OCI-LY1 (cell line): ENCODE measurements at regions not wholly inside any gene's neighbourhood (a gene's known extent, or its start where the extent isn't known, plus 50 kb on each side); places are given as distances from the start of the nearest gene placed in this dataset.

Source experiments
- H2AFZ ChIP-seq: fragments of 200-600 bp; sonication (generic), shearing (Covaris generic); 2 replicates; pipeline ENCODE4 v1.6.0; 2014; ENCODE audit warnings: antibody characterized with exemption, mild to moderate bottlenecking, low read length
- H3F3A ChIP-seq: fragments of 200-600 bp; sonication (generic), shearing (Covaris generic); 2 replicates; pipeline ENCODE4 v1.6.0; 2014; ENCODE audit warnings: mild to moderate bottlenecking, antibody characterized with exemption, low read length, moderate library complexity; ENCODE audit not compliant: insufficient read depth
- H3K27ac ChIP-seq: fragments of 200-600 bp; sonication (generic); 2 replicates; pipeline ENCODE4 v1.5.1; 2014; ENCODE audit warnings: low read length, mixed run types, mild to moderate bottlenecking, low read depth; ENCODE audit not compliant: poor library complexity, severe bottlenecking
- H3K27me3 ChIP-seq: fragments of 200-600 bp; sonication (generic); 2 replicates; pipeline ENCODE4 v1.6.0; 2014; ENCODE audit warnings: antibody characterized with exemption, mild to moderate bottlenecking, low read length, moderate library complexity; ENCODE audit not compliant: insufficient read depth
- H3K36me3 ChIP-seq: fragments of 200-600 bp; sonication (generic); 2 replicates; pipeline ENCODE4 v1.6.1; 2014; ENCODE audit warnings: mild to moderate bottlenecking, antibody characterized with exemption, low read length, moderate library complexity, mixed read lengths; ENCODE audit not compliant: insufficient read depth
- H3K4me1 ChIP-seq: fragments of 200-600 bp; sonication (generic); 2 replicates; pipeline ENCODE4 v1.5.1; 2014; ENCODE audit warnings: mild to moderate bottlenecking, low read length, moderate library complexity; ENCODE audit not compliant: insufficient read depth, severe bottlenecking
- H3K4me2 ChIP-seq: fragments of 200-600 bp; sonication (generic), shearing (Covaris generic); 2 replicates; pipeline ENCODE4 v1.6.1; 2014; ENCODE audit warnings: low read length
- H3K4me3 ChIP-seq: fragments of 200-600 bp; sonication (generic); 2 replicates; pipeline ENCODE4 v1.5.1; 2014; ENCODE audit warnings: low read length, low read depth, mild to moderate bottlenecking, mixed read lengths; ENCODE audit not compliant: poor library complexity, severe bottlenecking
- H3K79me2 ChIP-seq: fragments of 200-600 bp; shearing (Covaris generic); 2 replicates; pipeline ENCODE4 v1.6.1; 2016; ENCODE audit warnings: mixed run types, low read length, mixed read lengths; ENCODE audit not compliant: insufficient read depth
- H3K9ac ChIP-seq: fragments of 200-600 bp; sonication (generic), shearing (Covaris generic); 2 replicates; pipeline ENCODE4 v1.6.1; 2014; ENCODE audit warnings: mild to moderate bottlenecking, low read length, mixed read lengths
- H3K9me2 ChIP-seq: fragments of 200-600 bp; sonication (generic), shearing (Covaris generic); 2 replicates; pipeline ENCODE4 v1.6.1; 2014; ENCODE audit warnings: low read depth, mild to moderate bottlenecking, low read length, mixed read lengths
- H3K9me3 ChIP-seq: fragments of 200-600 bp; shearing (Covaris generic); 2 replicates; pipeline ENCODE4 v1.6.1; 2014; ENCODE audit warnings: low read length, mixed read lengths
- H4K20me1 ChIP-seq: fragments of 200-600 bp; sonication (generic), shearing (Covaris generic); 2 replicates; pipeline ENCODE4 v1.6.0; 2016; ENCODE audit warnings: mild to moderate bottlenecking, low read length; ENCODE audit not compliant: insufficient read depth
- EZH2 ChIP-seq: fragments of 200-600 bp; sonication (generic), shearing (Covaris generic); IDR thresholded peaks from 2 replicates; pipeline ENCODE4 v1.8.0; 2017; ENCODE audit warnings: borderline replicate concordance, mixed run types, mild to moderate bottlenecking, antibody characterized with exemption, low read length, moderate library complexity, mixed read lengths
- TF ChIP-seq, protein P1 (sequence below): fragments of 200-600 bp; sonication (generic), shearing (Covaris generic); IDR thresholded peaks from 2 replicates; pipeline ENCODE4 v1.5.1; 2017; ENCODE audit warnings: mild to moderate bottlenecking, antibody characterized with exemption, low read length, moderate library complexity, mixed read lengths

DNA sequence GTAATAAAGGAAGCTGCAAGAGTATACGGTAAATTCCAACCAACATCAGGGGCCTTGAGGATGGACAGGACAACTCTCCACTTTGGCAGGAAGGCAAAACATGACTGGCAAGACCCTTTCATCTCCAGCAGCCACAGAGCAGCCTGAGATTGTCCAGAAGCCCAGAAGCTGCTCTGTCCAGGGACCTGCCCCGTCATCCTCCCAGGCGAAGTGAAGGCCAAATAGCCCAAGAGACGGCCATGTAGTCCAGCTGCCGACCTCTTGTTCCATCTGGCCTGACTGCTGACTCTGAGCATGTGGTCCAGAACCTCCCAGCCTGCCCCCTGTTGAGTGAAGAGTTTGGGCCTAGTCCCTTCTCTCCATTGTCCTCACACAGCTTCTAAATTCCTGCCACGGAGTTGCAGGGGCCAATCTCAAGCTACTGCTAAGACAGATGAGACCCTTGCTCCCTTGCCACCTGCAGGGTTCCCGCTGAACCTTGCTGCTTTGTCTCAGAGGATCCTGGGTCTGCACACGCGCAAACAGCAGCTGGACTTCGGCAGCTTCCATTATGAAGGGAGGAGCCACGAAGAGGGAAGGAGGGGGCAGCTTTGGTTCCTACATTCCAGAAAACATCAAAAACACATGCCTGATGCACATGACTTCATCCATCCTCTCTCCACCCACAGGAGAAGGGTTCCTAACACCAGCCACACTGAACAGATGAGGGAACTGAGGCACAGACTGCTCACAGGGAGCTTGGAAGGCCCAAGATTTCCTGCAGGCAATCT, 196.9 kb downstream of the KATNAL1 start:
- Histone ChIP-seq H3K9me3 (no peaks in the 10 kb centered on the region), H3K79me2 (no peaks in the 10 kb centered on the region), H3K27me3 (peaks cover 5% of the 10 kb centered on the region; the same call in 1 of the 2 replicates), H3K9ac (no peak overlapping the region), H3K27ac (no peak overlapping the region), H4K20me1 (no peaks in the 10 kb centered on the region), H3K36me3 (no peaks in the 10 kb centered on the region), H3K9me2 (no peaks in the 10 kb centered on the region), H3F3A (no peaks in the 10 kb centered on the region), H3K4me3 (no peak overlapping the region), H3K4me1 (peaks cover 31% of the 10 kb centered on the region), H3K4me2 (no peak overlapping the region), H2AFZ (no peak overlapping the region)
- TF ChIP-seq, protein P1, sequence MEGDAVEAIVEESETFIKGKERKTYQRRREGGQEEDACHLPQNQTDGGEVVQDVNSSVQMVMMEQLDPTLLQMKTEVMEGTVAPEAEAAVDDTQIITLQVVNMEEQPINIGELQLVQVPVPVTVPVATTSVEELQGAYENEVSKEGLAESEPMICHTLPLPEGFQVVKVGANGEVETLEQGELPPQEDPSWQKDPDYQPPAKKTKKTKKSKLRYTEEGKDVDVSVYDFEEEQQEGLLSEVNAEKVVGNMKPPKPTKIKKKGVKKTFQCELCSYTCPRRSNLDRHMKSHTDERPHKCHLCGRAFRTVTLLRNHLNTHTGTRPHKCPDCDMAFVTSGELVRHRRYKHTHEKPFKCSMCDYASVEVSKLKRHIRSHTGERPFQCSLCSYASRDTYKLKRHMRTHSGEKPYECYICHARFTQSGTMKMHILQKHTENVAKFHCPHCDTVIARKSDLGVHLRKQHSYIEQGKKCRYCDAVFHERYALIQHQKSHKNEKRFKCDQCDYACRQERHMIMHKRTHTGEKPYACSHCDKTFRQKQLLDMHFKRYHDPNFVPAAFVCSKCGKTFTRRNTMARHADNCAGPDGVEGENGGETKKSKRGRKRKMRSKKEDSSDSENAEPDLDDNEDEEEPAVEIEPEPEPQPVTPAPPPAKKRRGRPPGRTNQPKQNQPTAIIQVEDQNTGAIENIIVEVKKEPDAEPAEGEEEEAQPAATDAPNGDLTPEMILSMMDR, result no peak
- no peak for TF ChIP-seq EZH2

DNA sequence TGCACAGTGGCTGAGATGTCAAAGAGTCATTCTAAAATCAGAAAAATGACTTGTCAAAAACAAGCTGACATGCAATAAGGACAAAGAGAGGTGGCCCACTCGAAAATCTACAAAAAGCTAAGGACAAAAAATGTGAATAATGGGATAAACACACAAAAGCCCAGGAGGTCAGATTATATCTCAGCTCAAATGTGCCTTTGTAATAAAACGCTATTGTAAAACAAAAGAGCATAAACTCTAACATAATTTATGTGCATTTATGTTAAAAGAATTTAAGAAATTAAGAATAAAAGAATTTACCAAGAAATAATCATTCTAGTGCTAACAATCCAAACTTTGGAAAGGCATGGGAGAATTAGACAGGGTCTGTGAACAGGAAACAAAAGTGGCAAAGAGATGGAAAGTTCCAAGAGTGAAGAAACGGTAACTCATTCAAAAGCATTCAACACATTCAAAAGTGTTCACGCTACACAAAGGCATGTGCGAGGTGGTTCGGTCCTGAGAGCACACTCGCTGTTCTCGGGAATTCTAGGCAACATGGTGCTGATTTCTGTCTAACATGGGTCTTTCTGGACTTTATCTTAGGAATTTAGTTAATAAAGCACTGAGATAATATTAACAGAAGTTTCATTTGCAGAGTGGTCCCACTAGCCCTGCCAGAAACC, 197.7 kb downstream of the KATNAL1 start:
- no peaks in the 10 kb centered on the region for H3K36me3 ChIP-seq
- H2AFZ ChIP-seq, result no peak overlapping the region
- no peaks in the 10 kb centered on the region for H3K9me3 ChIP-seq
- H3K9ac ChIP-seq, result no peak overlapping the region
- H3K79me2 ChIP-seq, result no peaks in the 10 kb centered on the region
- H3K4me3 ChIP-seq, result no peak overlapping the region
- H4K20me1 ChIP-seq, result no peaks in the 10 kb centered on the region
- no peak overlapping the region for H3K4me2 ChIP-seq
- TF ChIP-seq EZH2, result no peak
- TF ChIP-seq, protein P1, result no peak
- H3K27me3 ChIP-seq, result peaks cover 5% of the 10 kb centered on the region; the same call in 1 of the 2 replicates
- H3F3A ChIP-seq, result no peaks in the 10 kb centered on the region
- no peaks in the 10 kb centered on the region for H3K9me2 ChIP-seq
- H3K4me1 ChIP-seq, result peaks cover 31% of the 10 kb centered on the region
- no peak overlapping the region for H3K27ac ChIP-seq

GRCh38 chr13:30108913-30109237, 198.5 kb downstream of the KATNAL1 start:
- Histone ChIP-seq H3K36me3 (no peaks in the 10 kb centered on the region), H3K79me2 (no peaks in the 10 kb centered on the region), H3K27ac (no peak overlapping the region), H2AFZ (no peak overlapping the region), H3K9me2 (no peaks in the 10 kb centered on the region), H3K4me2 (no peak overlapping the region), H4K20me1 (no peaks in the 10 kb centered on the region), H3K9me3 (no peaks in the 10 kb centered on the region), H3K4me3 (no peak overlapping the region), H3K27me3 (peaks cover 5% of the 10 kb centered on the region; the same call in 1 of the 2 replicates), H3K4me1 (peaks cover 24% of the 10 kb centered on the region), H3K9ac (no peak overlapping the region), H3F3A (no peaks in the 10 kb centered on the region)
- TF ChIP-seq, protein P1, result no peak
- no peak for TF ChIP-seq EZH2
